GM19351 (cell line): ENCODE measurements at regions not wholly inside any gene's neighbourhood (a gene's known extent, or its start where the extent isn't known, plus 50 kb on each side); places are given as distances from the start of the nearest gene placed in this dataset.

Experiments
- ATAC-seq: cut with Tn5 transposase; IDR thresholded peaks from one replicate; pipeline ENCODE4 v1.9.1; 2021; ENCODE audit warnings: mild to moderate bottlenecking, moderate library complexity; ENCODE audit not compliant: unreplicated experiment

GRCh38 chr10:88058750-88059149, 195.3 kb downstream of the PTEN start:
- ATAC-seq = no peak

DNA sequence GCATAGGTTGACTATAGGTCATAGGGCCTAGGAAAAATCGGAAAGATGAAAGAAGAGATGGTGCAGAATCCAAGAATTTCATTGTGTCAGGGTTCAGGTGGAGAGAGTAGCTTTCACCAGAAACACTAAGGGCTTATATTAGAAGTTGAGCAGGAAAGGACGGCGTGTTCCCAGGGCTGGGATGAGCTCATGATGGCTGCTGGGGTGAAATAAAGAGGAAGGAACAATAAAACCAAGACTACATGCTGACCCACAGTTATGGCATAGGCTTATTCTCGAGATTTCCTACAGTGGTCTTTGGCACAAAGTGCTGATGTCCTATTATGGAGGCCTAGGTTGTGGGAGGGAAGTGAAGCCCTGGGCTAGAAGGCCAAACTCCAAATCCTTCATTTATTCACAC, 195.8 kb downstream of the PTEN start:
- ATAC-seq = no peak

GRCh38 chr10:88060762-88061161, 197.3 kb downstream of the PTEN start:
- no peak for ATAC-seq

- no peak for ATAC-seq
These were observed 199.0 kb downstream of the PTEN start for GRCh38 chr10:88062385-88062784.

DNA sequence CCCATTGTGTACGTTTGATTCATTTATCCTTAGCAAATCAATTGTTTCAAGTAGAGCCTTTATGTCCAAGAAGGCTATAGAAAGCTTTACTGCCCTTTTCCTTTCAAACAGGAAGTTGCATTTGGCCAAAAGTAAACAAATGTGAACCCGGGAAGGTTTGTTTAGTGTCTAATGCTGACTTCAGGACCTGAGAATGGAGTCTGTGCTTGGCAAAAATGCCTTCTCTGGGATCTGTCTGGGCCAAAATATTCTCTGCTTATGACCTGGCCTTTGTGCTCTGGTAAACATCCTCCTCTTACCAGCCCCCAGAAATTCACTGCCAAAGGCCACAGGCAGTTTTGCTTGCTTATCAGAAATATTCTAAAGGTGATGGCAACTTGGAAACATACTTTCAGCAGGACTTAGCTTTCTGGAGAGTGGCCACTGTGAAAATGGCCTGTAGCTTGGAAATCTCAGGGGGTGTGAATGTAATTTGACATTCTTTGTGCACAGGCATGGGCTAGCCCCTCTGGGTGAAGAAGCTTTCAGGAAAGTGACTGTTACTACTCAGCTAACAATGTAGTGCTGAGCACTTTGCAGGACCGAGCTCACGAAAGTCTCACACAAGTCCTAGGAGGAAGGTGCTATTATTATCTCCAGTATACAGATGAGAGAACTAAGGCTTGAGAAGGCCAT, 199.5 kb downstream of the PTEN start:
- ATAC-seq = no peak

DNA sequence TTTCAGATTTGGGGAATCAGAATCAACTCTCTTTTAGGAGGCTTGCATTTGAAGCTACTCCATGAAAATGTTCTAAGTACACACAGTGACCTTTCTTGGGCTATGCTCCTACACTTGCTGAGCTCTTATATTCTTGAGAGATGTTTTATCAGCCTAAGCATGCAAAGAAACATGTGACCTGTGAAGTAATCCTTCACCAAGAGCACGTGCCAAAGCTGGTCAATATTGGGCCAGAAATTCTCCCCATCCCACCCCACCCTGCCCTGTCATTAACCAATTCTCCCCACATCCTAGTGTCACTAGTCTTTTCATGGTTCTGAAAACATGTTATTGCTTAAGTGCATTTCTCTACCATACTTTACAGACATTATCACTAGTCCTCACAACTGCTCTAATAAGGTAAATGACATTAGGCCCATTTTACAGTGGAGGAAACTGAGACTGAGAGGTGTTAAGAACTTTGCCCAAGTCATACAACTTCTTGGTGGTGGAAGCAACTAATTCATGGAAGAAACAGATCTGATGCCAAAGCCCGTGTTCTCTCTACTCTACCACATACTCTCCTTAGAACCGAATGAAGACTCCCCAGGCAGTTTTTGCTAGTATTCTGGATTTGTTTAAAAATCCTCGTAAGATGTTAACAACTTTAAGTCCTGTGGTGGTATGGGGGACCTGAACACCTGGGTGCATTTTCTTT, 200.6 kb downstream of the PTEN start:
- no peak for ATAC-seq

DNA sequence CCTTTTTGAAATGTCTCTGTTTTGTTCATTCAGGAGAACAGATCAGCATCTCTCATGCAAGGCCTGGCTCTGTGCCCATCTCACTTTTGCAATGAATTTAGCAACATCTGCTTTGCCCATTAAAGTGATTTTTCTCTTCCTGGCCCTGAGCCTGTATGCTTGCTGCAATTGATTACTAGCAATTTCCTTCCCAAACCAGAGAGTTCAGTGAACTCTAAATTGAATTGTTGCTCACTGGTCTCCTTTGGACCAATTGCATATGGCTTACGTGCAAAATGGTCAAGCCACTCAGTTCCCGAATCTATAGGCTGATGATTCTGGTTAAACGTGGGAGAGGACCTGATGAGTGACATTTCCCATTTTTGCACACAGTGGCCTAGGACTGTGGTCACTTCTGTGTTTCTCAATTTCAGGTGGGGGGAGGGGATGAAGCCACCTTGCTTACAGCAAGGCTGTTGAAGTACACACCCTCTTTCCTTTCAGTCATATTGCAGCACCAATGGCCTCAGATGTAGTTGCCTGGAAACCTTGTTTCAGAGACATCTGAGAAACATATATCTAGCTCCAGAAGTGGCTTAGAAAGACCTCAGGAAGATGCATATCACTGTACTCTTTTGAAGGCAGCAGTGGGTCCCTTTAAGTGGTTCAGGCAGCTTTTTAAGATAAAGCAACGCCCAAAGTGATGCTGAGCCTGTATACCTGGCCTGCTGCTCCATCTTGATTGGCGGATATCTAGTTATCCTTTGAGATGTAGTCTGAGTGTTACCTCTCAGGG, 201.4 kb downstream of the PTEN start:
- ATAC-seq = peak; percentile 69

DNA sequence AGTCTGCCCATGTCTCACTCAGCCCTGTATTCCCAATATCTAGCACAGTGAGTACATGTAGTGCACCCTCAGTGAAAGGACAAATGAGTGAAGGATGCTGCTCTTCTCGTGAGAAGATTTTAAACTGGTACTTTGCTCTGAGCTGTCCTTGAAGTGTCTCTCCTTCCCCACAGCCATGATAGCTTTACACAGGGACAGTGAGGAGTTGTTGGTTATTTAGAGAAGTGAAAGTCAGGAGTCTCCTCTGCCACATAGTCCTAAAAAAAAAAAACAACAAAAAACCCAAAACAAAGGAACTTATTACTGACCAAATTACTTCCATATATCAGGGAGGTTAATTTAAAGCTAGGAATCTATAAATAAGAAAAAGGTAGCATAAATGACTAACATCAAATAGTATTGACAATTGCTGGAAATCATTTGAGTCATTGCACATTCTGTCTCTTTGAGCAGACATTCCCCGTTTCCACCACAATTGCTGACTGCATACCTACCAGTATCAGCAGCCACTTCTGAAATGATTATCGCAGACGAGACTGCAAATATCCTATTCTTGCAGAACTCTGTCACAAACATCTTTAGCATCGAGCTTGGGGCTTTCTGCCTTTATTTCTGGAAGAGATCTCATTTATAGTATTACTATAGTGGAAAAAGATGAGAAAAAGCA, 202.1 kb downstream of the PTEN start:
- ATAC-seq = peak; percentile 35

GRCh38 chr10:88066319-88066718, 202.9 kb downstream of the PTEN start:
- ATAC-seq = no peak

DNA sequence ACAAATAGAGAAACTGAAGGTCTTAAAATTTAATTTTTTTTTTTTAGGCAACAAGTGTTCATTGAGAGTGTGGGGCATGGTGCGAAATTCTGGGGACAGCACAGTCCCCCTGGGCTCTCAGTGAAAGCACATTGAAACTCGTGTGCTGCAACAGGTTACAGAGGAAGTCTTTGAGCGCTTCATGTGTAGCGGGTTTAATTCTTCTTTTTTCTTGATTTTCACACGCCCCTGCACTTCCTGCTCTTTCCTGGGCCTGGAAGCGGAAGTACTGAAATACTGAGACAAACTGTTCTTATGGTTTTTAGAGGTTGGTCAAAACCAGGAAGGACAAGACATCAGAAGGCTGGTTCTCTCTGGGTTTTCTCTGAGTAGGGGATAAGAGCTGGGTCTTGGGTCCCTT, 203.5 kb downstream of the PTEN start:
- ATAC-seq = no peak

DNA sequence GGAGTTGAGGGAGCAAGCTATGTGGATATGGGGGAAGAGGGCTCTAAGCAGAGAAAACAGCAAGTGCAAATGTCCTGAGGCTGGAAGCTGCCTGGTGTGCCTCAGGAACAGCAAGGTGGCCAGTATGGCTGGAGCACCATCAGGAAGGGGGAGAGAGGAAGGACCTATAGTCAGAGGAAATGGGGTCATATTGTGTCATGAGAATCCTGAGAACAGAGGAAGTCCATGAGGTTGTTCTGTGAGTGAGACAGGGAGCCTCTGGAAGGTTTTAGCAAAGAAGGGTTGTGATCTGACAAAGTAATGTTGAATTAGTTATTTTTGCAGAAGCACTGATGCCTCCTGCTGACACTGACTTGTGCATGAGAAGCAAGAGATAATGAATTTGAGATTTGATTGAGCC, 204.3 kb downstream of the PTEN start:
- no peak for ATAC-seq

DNA sequence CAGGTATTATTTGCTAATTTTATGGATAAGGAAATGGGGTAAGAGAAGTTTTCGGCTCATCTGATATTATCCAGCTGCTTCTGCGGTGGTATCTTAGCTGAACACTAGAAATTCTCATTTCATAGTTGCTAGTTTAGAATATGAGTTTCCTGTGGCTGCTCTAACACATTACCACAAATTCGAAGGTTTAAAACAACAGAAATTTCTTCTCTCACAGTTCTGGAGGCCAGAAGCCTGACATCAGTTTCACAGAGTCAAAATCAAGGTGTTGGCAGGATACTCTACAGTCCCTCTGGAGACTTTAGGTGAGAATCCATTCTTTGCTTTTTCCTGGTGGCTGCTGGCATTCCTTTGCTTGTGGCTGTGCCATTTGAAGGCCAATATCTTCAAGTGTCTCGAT, 205.9 kb downstream of the PTEN start:
- no peak for ATAC-seq

GRCh38 chr10:88070080-88070880, 206.9 kb downstream of the PTEN start:
- no peak for ATAC-seq

GRCh38 chr10:88071879-88072278, 208.5 kb downstream of the PTEN start:
- ATAC-seq = no peak

DNA sequence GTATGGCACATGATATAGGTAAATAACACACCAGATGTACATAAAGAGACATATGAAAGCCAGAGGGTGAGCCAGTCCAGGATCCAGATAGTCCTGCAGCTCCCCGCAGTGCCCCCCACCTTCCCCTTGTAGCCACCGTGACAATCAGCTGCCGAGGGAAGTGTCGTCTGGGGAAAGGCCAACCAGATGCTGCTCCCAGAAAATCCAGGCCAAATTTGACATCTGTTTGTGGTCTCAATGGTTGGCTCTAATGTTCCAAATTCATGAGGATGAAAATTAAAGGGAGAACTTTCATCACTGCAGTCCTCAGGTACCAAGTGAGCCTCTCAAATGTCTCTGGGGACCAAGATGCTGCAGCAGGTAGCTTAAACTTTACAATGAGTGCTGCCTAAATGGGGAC, 210.3 kb downstream of the PTEN start:
- no peak for ATAC-seq

DNA sequence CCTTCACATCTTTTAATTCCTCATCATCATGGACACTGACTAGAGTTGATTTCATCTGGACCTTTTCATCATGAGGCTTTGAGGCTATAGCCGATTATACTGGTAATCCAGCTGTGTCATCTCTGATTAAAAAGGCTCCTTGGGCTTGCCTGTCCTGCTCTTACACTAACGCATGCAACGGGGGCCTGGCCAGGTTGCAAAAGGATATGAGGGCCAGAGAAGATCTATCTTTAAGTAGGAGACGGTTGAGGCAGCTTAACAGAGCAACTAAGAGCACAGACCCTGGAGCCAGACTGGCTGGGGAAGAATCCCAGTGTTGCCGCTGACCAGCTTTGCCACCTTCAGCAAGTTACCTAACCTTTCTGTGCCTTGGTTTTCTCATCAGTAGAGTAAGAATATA, 211.5 kb downstream of the PTEN start:
- no peak for ATAC-seq

- ATAC-seq = no peak
These were observed 212.8 kb downstream of the PTEN start for GRCh38 chr10:88076027-88076880.

- ATAC-seq = no peak
These were observed 214.6 kb downstream of the PTEN start for GRCh38 chr10:88077977-88078376.

DNA sequence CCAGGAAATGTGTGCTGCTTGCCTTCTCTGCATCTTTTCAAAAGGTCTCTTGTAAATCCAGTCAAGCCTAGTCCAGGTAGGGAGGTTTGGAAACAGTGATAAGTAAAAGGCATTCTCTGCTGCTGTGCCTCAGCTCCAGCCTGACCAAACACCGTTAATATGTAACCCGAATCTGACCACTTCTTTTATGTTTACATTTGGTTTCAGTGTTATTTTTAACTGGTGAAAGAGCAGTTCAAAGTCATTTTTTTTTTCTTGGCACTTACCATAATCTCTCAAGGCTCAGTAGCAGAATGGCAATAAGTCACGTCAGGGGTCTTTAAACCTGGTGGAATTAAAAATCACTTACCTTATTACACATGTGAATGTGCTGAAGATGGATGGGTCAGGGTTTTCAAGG, 216.8 kb downstream of the PTEN start:
- peak; percentile 62 for ATAC-seq
